Activated naive CD4-positive, alpha-beta T cell treated with anti-CD3 and anti-CD28 coated beads, Interleukin-2, amount 10 ng/mL, durations not matched to agents 7 days and 5 days (primary cell): ENCODE measurements at regions not wholly inside any gene's neighbourhood (a gene's known extent, or its start where the extent isn't known, plus 50 kb on each side); places are given as distances from the start of the nearest gene placed in this dataset.
A peak's percentile ranks its signal among the peaks of the same experiment; 100 is the strongest.
"Not testable (repeated sequence)": the region's sequence is repeated elsewhere in the genome, so short reads cannot be mapped to it uniquely, and the experiment has no call there.

ENCODE experiments used
- CTCF ChIA-PET: fragments of 350-600 bp; sonication (Branson Sonifier 250); formaldehyde crosslinking; loops from one replicate; lab custom pipeline; 2021; ENCODE audit warnings: antibody characterized with exemption; lab: Charles Lee
- DNase-seq: peaks from one replicate; pipeline ENCODE4 v3.0.0-alpha.2; 2020
- H3K27ac Mint-ChIP-seq: one replicate; pipeline ENCODE4 v1.8.0; 2021; ENCODE audit warnings: mild to moderate bottlenecking, moderate library complexity, mixed read lengths
- H3K27me3 Mint-ChIP-seq: one replicate; pipeline ENCODE4 v1.8.0; 2021; ENCODE audit warnings: mild to moderate bottlenecking, mixed read lengths
- H3K36me3 Mint-ChIP-seq: one replicate; pipeline ENCODE4 v1.8.0; 2021; ENCODE audit warnings: mixed read lengths
- H3K4me1 Mint-ChIP-seq: one replicate; pipeline ENCODE4 v1.8.0; 2021; ENCODE audit warnings: mixed read lengths
- H3K4me3 Mint-ChIP-seq: one replicate; pipeline ENCODE4 v1.8.0; 2021; ENCODE audit warnings: mild to moderate bottlenecking, moderate library complexity, mixed read lengths
- H3K9me3 Mint-ChIP-seq: one replicate; pipeline ENCODE4 v1.8.0; 2021; ENCODE audit warnings: mixed read lengths

DNA sequence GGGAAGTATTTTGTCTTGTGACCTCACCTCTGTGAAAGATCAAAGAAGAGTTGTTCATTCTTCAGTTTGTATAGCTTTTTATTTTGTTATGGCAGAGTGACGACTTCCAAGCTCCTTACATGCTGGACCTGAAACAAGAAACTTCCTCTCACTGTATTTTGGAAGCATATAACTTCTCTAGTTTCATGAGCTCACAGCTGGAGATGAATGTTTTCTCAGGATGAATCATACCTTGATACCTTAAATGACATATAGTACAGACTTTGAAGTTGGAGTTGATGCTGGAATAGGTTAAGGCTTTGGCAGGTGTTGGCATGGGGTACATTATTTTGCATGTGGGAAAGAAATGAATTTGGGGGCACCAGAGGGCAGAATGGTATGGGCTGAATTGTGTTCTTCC, 112.5 kb downstream of the SLC25A46 start:
- Mint-ChIP-seq H3K27ac (no peak overlapping the region), H3K27me3 (no peaks in the 10 kb centered on the region), H3K9me3 (no peaks in the 10 kb centered on the region), H3K36me3 (no peaks in the 10 kb centered on the region), H3K4me1 (no peaks in the 10 kb centered on the region), H3K4me3 (no peak overlapping the region)
- DNase-seq = no peak
- CTCF ChIA-PET = no interaction called here

DNA sequence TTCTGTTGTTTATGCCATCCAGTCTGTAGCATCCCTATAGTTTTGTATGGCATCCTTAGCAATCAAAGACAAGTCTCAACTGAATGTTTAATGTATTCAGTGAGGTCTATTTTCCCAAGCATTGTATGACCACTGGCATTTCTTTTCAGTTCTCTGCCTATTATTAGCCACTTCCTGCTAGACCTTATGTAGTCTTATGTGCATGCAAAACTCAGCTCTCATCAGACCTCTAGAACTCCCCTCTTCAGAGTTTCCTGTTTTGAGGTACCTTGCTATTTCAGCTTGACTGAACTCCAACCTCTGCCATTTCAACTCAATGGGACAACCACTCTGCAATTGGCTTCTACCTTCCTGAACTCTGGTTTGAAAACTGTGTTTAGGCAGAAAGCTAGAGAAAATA, 113.2 kb downstream of the SLC25A46 start:
- DNase-seq = no peak
- Mint-ChIP-seq H3K27ac (no peak overlapping the region), H3K27me3 (no peaks in the 10 kb centered on the region), H3K4me3 (no peak overlapping the region), H3K9me3 (no peaks in the 10 kb centered on the region), H3K4me1 (no peaks in the 10 kb centered on the region), H3K36me3 (no peaks in the 10 kb centered on the region)
- CTCF ChIA-PET = no interaction called here

- CTCF ChIA-PET = no interaction called here
- DNase-seq = no peak
- Mint-ChIP-seq H3K9me3 (no peaks in the 10 kb centered on the region), H3K27ac (no peak overlapping the region), H3K27me3 (no peaks in the 10 kb centered on the region), H3K4me1 (no peaks in the 10 kb centered on the region), H3K4me3 (no peak overlapping the region), H3K36me3 (no peaks in the 10 kb centered on the region)
These were observed 113.7 kb downstream of the SLC25A46 start for GRCh38 chr5:110852541-110852940.

- Mint-ChIP-seq H3K27ac (no peak overlapping the region), H3K9me3 (no peaks in the 10 kb centered on the region), H3K27me3 (no peaks in the 10 kb centered on the region), H3K36me3 (no peaks in the 10 kb centered on the region), H3K4me1 (no peaks in the 10 kb centered on the region), H3K4me3 (no peak overlapping the region)
- no peak for DNase-seq
- CTCF ChIA-PET = no interaction called here
These were observed 114.5 kb downstream of the SLC25A46 start for GRCh38 chr5:110853267-110853666.

GRCh38 chr5:110854200-110854599, 115.4 kb downstream of the SLC25A46 start:
- Mint-ChIP-seq H3K4me1 (no peaks in the 10 kb centered on the region), H3K36me3 (no peaks in the 10 kb centered on the region), H3K9me3 (no peaks in the 10 kb centered on the region), H3K27me3 (no peaks in the 10 kb centered on the region), H3K27ac (no peak overlapping the region), H3K4me3 (no peak overlapping the region)
- DNase-seq = no peak
- CTCF ChIA-PET = no interaction called here

- Mint-ChIP-seq H3K4me3 (no peak overlapping the region), H3K4me1 (no peaks in the 10 kb centered on the region), H3K9me3 (no peaks in the 10 kb centered on the region), H3K27me3 (no peaks in the 10 kb centered on the region), H3K27ac (no peak overlapping the region), H3K36me3 (no peaks in the 10 kb centered on the region)
- CTCF ChIA-PET = no interaction called here
- DNase-seq = no peak
These were observed 117.2 kb downstream of the SLC25A46 start for GRCh38 chr5:110855961-110856360.

GRCh38 chr5:110865400-110866094, 126.7 kb downstream of the SLC25A46 start:
- H3K4me1 Mint-ChIP-seq = no peaks in the 10 kb centered on the region
- H3K27me3 Mint-ChIP-seq = no peaks in the 10 kb centered on the region
- no peak overlapping the region for H3K4me3 Mint-ChIP-seq
- CTCF ChIA-PET = interaction anchor here (0.7 to 1.4 kb wide), 2 partner anchors 24 to 109 kb away, joined by 3 to 4 read pairs; no protein-coding TSS in a partner anchor
- no peak overlapping the region for H3K27ac Mint-ChIP-seq
- H3K36me3 Mint-ChIP-seq = no peaks in the 10 kb centered on the region
- DNase-seq = peak; percentile 27
- H3K9me3 Mint-ChIP-seq = no peaks in the 10 kb centered on the region

- H3K27ac Mint-ChIP-seq = no peak overlapping the region
- H3K9me3 Mint-ChIP-seq = no peaks in the 10 kb centered on the region
- H3K4me1 Mint-ChIP-seq = no peaks in the 10 kb centered on the region
- H3K4me3 Mint-ChIP-seq = no peak overlapping the region
- H3K36me3 Mint-ChIP-seq = no peaks in the 10 kb centered on the region
- DNase-seq = no peak
- CTCF ChIA-PET = no interaction called here
- H3K27me3 Mint-ChIP-seq = no peaks in the 10 kb centered on the region
These were observed 131.1 kb downstream of the SLC25A46 start for GRCh38 chr5:110869927-110870326.

GRCh38 chr5:110872200-110872599, 133.4 kb downstream of the SLC25A46 start:
- no peaks in the 10 kb centered on the region for H3K36me3 Mint-ChIP-seq
- DNase-seq = no peak
- H3K4me3 Mint-ChIP-seq = no peak overlapping the region
- no peaks in the 10 kb centered on the region for H3K4me1 Mint-ChIP-seq
- no peak overlapping the region for H3K27ac Mint-ChIP-seq
- H3K9me3 Mint-ChIP-seq = no peaks in the 10 kb centered on the region
- no peaks in the 10 kb centered on the region for H3K27me3 Mint-ChIP-seq
- CTCF ChIA-PET = no interaction called here

GRCh38 chr5:110872963-110873362, 134.2 kb downstream of the SLC25A46 start:
- Mint-ChIP-seq H3K36me3 (no peaks in the 10 kb centered on the region), H3K4me3 (no peak overlapping the region), H3K27ac (no peak overlapping the region), H3K9me3 (no peaks in the 10 kb centered on the region), H3K27me3 (no peaks in the 10 kb centered on the region), H3K4me1 (no peaks in the 10 kb centered on the region)
- CTCF ChIA-PET = no interaction called here
- no peak for DNase-seq

GRCh38 chr5:110873773-110874437, 135.1 kb downstream of the SLC25A46 start:
- Mint-ChIP-seq H3K4me1 (no peaks in the 10 kb centered on the region), H3K27me3 (no peaks in the 10 kb centered on the region), H3K36me3 (no peaks in the 10 kb centered on the region), H3K27ac (no peak overlapping the region), H3K9me3 (no peaks in the 10 kb centered on the region), H3K4me3 (no peak overlapping the region)
- no peak for DNase-seq
- CTCF ChIA-PET = no interaction called here

- H3K9me3 Mint-ChIP-seq, H3K27ac Mint-ChIP-seq, CTCF ChIA-PET, H3K4me1 Mint-ChIP-seq, DNase-seq, H3K36me3 Mint-ChIP-seq, H3K27me3 Mint-ChIP-seq, H3K4me3 Mint-ChIP-seq: not testable (repeated sequence)
These were observed 136.3 kb downstream of the SLC25A46 start for GRCh38 chr5:110875115-110875514.

DNA sequence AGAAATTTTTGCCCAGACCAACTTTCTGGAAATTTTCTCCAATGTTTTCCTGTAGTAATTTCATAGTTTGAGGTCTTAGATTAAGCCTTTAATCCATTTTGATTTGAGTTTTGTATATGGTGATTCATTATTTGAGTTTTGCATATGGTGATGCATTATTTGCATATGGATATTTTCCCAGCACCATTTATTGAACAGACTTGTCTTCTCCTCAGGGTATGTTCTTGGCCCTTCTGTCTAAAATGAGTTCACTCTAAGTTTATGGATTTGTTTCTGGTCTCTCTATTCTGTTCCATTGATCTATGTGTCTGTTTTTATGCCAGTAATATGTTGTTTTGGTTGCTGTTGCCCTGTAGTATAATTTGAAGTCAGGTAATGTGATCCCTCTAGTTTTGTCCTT, 139.3 kb downstream of the SLC25A46 start:
- CTCF ChIA-PET = no interaction called here
- H3K9me3 Mint-ChIP-seq = no peaks in the 10 kb centered on the region
- no peak for DNase-seq
- H3K4me3 Mint-ChIP-seq = no peak overlapping the region
- no peaks in the 10 kb centered on the region for H3K27me3 Mint-ChIP-seq
- H3K36me3 Mint-ChIP-seq = no peaks in the 10 kb centered on the region
- H3K27ac Mint-ChIP-seq = no peak overlapping the region
- no peaks in the 10 kb centered on the region for H3K4me1 Mint-ChIP-seq

DNA sequence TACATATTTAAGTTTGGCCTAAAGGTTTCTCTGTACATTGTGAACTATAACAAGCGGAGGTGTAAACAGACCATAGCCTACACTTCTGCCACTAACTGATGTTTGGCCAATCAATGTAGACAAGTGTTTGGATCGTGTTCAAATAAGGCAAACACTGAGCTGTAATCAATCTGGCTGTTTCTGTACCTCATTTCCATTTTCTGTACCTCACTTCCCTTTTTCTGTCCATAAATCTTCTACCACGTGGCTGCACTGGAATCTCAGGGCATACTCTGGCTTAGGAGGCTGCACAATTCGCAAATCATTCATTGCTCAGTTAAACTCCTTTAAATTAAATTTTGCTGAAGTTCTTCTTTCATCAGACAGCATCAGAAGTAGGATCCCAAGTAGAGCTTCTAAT, 140.9 kb downstream of the SLC25A46 start:
- CTCF ChIA-PET = no interaction called here
- no peak overlapping the region for H3K27ac Mint-ChIP-seq
- H3K4me1 Mint-ChIP-seq = no peaks in the 10 kb centered on the region
- no peaks in the 10 kb centered on the region for H3K27me3 Mint-ChIP-seq
- no peak overlapping the region for H3K4me3 Mint-ChIP-seq
- no peaks in the 10 kb centered on the region for H3K9me3 Mint-ChIP-seq
- H3K36me3 Mint-ChIP-seq = no peaks in the 10 kb centered on the region
- no peak for DNase-seq

DNA sequence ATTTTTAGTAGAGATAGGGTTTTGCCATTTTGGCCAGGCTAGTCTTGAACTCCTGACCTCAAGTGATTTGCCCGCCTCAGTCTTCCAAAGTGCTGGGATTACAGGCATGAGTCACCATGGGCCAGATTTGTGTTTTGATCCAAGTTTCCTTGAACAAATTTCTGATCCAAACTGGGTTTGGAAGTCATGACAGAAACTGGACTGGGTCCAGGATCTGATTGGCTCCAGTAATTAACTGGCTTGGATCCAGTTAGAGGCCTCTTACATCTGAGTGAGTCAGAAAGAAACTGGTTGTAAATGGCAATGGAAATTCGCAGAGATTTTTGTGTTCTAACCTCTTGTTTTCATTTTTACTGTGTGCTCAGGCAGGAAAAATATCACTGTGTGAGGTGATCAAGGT, 141.6 kb downstream of the SLC25A46 start:
- Mint-ChIP-seq H3K36me3 (no peaks in the 10 kb centered on the region), H3K4me3 (no peak overlapping the region), H3K4me1 (no peaks in the 10 kb centered on the region), H3K27ac (no peak overlapping the region), H3K27me3 (no peaks in the 10 kb centered on the region), H3K9me3 (no peaks in the 10 kb centered on the region)
- CTCF ChIA-PET = no interaction called here
- no peak for DNase-seq
